SK-N-SH (cell line): ENCODE measurements at regions not wholly inside any gene's neighbourhood (a gene's known extent, or its start where the extent isn't known, plus 50 kb on each side); places are given as distances from the start of the nearest gene placed in this dataset.

Experiments
- CTCF ChIA-PET: fragments of 300-600, 350-600 bp; formaldehyde crosslinking; extraction: SDS; loops from one replicate; lab custom pipeline; 2021; lab: Yijun Ruan, JAX
- POLR2A ChIA-PET: fragments of 350-600 bp; sonication (Branson Sonifier 250); formaldehyde crosslinking; extraction: SDS; loops from one replicate; lab custom pipeline; 2020; ENCODE audit warnings: antibody characterized with exemption, inconsistent platforms; lab: Yijun Ruan, JAX
- DNase-seq: peaks from one replicate; pipeline ENCODE4 v3.0.0; 2012
- H2AFZ ChIP-seq: fragments of 200-600 bp; sonication (generic); 2 replicates; pipeline ENCODE4 v1.8.1; 2016; ENCODE audit warnings: antibody characterized with exemption, mild to moderate bottlenecking, low read depth
- H3F3A ChIP-seq: fragments of 200-600 bp; sonication (generic); replicated peaks from 2 replicates; pipeline ENCODE3; 2016; ENCODE audit warnings: antibody characterized with exemption, mild to moderate bottlenecking; ENCODE audit not compliant: insufficient read depth
- H3K27ac ChIP-seq, 2 experiments: fragments of 200-500 bp in 1 of 2; fragments of 200-600 bp in 1 of 2; sonication (Bioruptor generic) in 1 of 2; sonication (generic), shearing (Covaris generic) in 1 of 2; 2 replicates each; pipeline versions ENCODE4 v1.5.1 to v1.6.1; 2014 to 2016; ENCODE audit warnings: low read depth in 2 of 2, inconsistent platforms in 1 of 2, low read length in 1 of 2, mild to moderate bottlenecking in 1 of 2, mixed read lengths in 1 of 2
- H3K27me3 ChIP-seq: fragments of 200-600 bp; sonication (generic), shearing (Covaris generic); 2 replicates; pipeline ENCODE4 v1.6.1; 2016; ENCODE audit warnings: mixed run types; ENCODE audit not compliant: insufficient read depth
- H3K36me3 ChIP-seq, 2 experiments: fragments of 200-500 bp in 1 of 2; fragments of 200-600 bp in 1 of 2; sonication (Bioruptor generic) in 1 of 2; sonication (generic) in 1 of 2; replicated peaks in 1 of 2; 2 replicates each; pipeline versions ENCODE3 to v1.5.1; 2014 to 2016; ENCODE audit warnings: low read length in 1 of 2, mild to moderate bottlenecking in 1 of 2; ENCODE audit not compliant: insufficient read depth in 2 of 2, control insufficient read depth in 1 of 2
- H3K4me1 ChIP-seq, 2 experiments: fragments of 200-500 bp in 1 of 2; fragments of 200-600 bp in 1 of 2; sonication (Bioruptor generic) in 1 of 2; sonication (generic), shearing (Covaris generic) in 1 of 2; 2 replicates each; pipeline versions ENCODE4 v1.5.1 to v1.6.1; 2014 to 2016; ENCODE audit warnings: low read depth in 1 of 2, low read length in 1 of 2, mixed run types in 1 of 2; ENCODE audit not compliant: insufficient read depth in 2 of 2, control insufficient read depth in 1 of 2
- H3K4me2 ChIP-seq: fragments of 200-600 bp; sonication (generic), shearing (Covaris generic); 2 replicates; pipeline ENCODE4 v1.6.1; 2017; ENCODE audit warnings: mixed run types
- H3K4me3 ChIP-seq, 2 experiments: fragments of 200-500 bp in 1 of 2; fragments of 200-600 bp in 1 of 2; sonication (Bioruptor generic) in 1 of 2; sonication (generic), shearing (Covaris generic) in 1 of 2; 2 replicates each; pipeline versions ENCODE4 v1.5.1 to v1.8.1; 2014 to 2016; ENCODE audit warnings: low read depth in 2 of 2, inconsistent platforms in 1 of 2, low read length in 1 of 2, mild to moderate bottlenecking in 1 of 2, mixed read lengths in 1 of 2, moderate library complexity in 1 of 2
- H3K79me2 ChIP-seq: fragments of 200-600 bp; sonication (generic); 2 replicates; pipeline ENCODE4 v1.8.1; 2017; ENCODE audit warnings: mild to moderate bottlenecking; ENCODE audit not compliant: insufficient read depth
- H3K9ac ChIP-seq: fragments of 200-600 bp; sonication (generic); 2 replicates; pipeline ENCODE4 v1.6.1; 2017; ENCODE audit warnings: mixed run types
- H3K9me2 ChIP-seq: fragments of 200-600 bp; sonication (generic); 2 replicates; pipeline ENCODE4 v1.6.1; 2017; ENCODE audit warnings: mixed run types
- H3K9me3 ChIP-seq: fragments of 200-600 bp; sonication (generic); 2 replicates; pipeline ENCODE4 v1.6.1; 2017; ENCODE audit warnings: mixed run types, mild to moderate bottlenecking, moderate library complexity
- H4K20me1 ChIP-seq: fragments of 200-600 bp; sonication (generic); 2 replicates; pipeline ENCODE4 v1.6.1; 2017; ENCODE audit warnings: mild to moderate bottlenecking, mixed run types; ENCODE audit not compliant: insufficient read depth
- CHD2 ChIP-seq: fragments of 150-350 bp; IDR thresholded peaks from 2 replicates; pipeline ENCODE4 v1.6.1; 2018; ENCODE audit warnings: low read length; ENCODE audit not compliant: partially characterized antibody
- ELF1 ChIP-seq: IDR thresholded peaks from 2 replicates; pipeline ENCODE4 v1.4.0; 2012
- EP300 ChIP-seq, 2 experiments: IDR thresholded peaks; 2 replicates each; pipeline versions ENCODE4 v1.4.0 to v1.6.1; 2012; ENCODE audit warnings: borderline replicate concordance in 1 of 2, low read depth in 1 of 2, low read length in 1 of 2
- FOXJ3 ChIP-seq: sonication (generic); formaldehyde crosslinking; IDR thresholded peaks from 2 replicates; pipeline ENCODE4 v1.5.1; 2020; ENCODE audit warnings: mild to moderate bottlenecking, missing genetic modification reagents
- MXI1 ChIP-seq: IDR thresholded peaks from 2 replicates; pipeline ENCODE4 v1.6.1; 2012; ENCODE audit warnings: mild to moderate bottlenecking, low read depth, low read length, improper control_type of control experiment
- NFIC ChIP-seq: IDR thresholded peaks from 2 replicates; pipeline ENCODE4 v1.4.0; 2012; ENCODE audit warnings: borderline replicate concordance
- NRF1 ChIP-seq: IDR thresholded peaks from 2 replicates; pipeline ENCODE4 v1.6.1; 2012; ENCODE audit warnings: low read depth, mild to moderate bottlenecking, low read length
- PBX3 ChIP-seq: IDR thresholded peaks from 2 replicates; pipeline ENCODE4; 2012
- REST ChIP-seq: IDR thresholded peaks from 2 replicates; pipeline ENCODE4 v1.6.1; 2012; ENCODE audit warnings: mild to moderate bottlenecking, low read depth, low read length, moderate library complexity
- RXRA ChIP-seq: IDR thresholded peaks from 2 replicates; pipeline ENCODE4 v1.4.0; 2012; ENCODE audit warnings: low read depth, mild to moderate bottlenecking, borderline replicate concordance
- SIN3A ChIP-seq: IDR thresholded peaks from 2 replicates; pipeline ENCODE4 v1.6.1; 2012; ENCODE audit warnings: low read depth, mild to moderate bottlenecking, low read length, moderate library complexity, borderline replicate concordance
- SMC3 ChIP-seq: IDR thresholded peaks from 2 replicates; pipeline ENCODE4 v1.6.1; 2012; ENCODE audit warnings: low read depth, low read length, improper control_type of control experiment
- TAF1 ChIP-seq: IDR thresholded peaks from 2 replicates; pipeline ENCODE4 v1.6.1; 2012; ENCODE audit warnings: low read depth, mild to moderate bottlenecking, low read length, moderate library complexity, borderline replicate concordance
- USF2 ChIP-seq: fragments of 150-350 bp; IDR thresholded peaks from 2 replicates; pipeline ENCODE4 v1.6.1; 2017; ENCODE audit warnings: antibody characterized with exemption, low read length, low read depth, borderline replicate concordance
- WGBS: methylation state at CpG from one replicate; pipeline ENCODE4 v1.1.6; 2017; ENCODE audit warnings: low lambda C conversion rate; 5-methylcytosine and 5-hydroxymethylcytosine counted together
- TF ChIP-seq, protein P1 (sequence below): IDR thresholded peaks from 2 replicates; pipeline ENCODE4 v1.4.0; 2012; ENCODE audit warnings: low read depth, borderline replicate concordance

- Histone ChIP-seq H3K36me3 (no peaks in the 10 kb centered on the region), H3K4me3 (no peak overlapping the region), H3K9ac (no peak overlapping the region), H2AFZ (no peak overlapping the region), H3K79me2 (no peaks in the 10 kb centered on the region), H3K27me3 (no peaks in the 10 kb centered on the region), H3F3A (no peaks in the 10 kb centered on the region), H3K9me3 (no peaks in the 10 kb centered on the region), H3K27ac (no peak overlapping the region), H4K20me1 (no peaks in the 10 kb centered on the region), H3K4me2 (no peak overlapping the region), H3K4me1 (no peaks in the 10 kb centered on the region), H3K9me2 (no peaks in the 10 kb centered on the region)
- no peak for DNase-seq
- CTCF ChIA-PET: interaction anchor here (0.6 kb wide), 1 partner anchor 258 kb away, joined by 3 read pairs; no protein-coding TSS in a partner anchor
- POLR2A ChIA-PET: no interaction called here
- WGBS: 44% methylated on average over 2 of the region's 2 CpGs
- no peak for TF ChIP-seq MXI1
- no peak for TF ChIP-seq RXRA
- TF ChIP-seq, protein P1, sequence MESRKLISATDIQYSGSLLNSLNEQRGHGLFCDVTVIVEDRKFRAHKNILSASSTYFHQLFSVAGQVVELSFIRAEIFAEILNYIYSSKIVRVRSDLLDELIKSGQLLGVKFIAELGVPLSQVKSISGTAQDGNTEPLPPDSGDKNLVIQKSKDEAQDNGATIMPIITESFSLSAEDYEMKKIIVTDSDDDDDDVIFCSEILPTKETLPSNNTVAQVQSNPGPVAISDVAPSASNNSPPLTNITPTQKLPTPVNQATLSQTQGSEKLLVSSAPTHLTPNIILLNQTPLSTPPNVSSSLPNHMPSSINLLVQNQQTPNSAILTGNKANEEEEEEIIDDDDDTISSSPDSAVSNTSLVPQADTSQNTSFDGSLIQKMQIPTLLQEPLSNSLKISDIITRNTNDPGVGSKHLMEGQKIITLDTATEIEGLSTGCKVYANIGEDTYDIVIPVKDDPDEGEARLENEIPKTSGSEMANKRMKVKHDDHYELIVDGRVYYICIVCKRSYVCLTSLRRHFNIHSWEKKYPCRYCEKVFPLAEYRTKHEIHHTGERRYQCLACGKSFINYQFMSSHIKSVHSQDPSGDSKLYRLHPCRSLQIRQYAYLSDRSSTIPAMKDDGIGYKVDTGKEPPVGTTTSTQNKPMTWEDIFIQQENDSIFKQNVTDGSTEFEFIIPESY: no peak
- TF ChIP-seq TAF1: no peak
- TF ChIP-seq USF2: no peak
- no peak for TF ChIP-seq PBX3
- TF ChIP-seq REST: no peak
- no peak for TF ChIP-seq NFIC
- no peak for TF ChIP-seq ELF1
- TF ChIP-seq NRF1: no peak
- no peak for TF ChIP-seq FOXJ3
- TF ChIP-seq EP300 (IDR thresholded peaks at IDR 0.05; ENCODE audit: borderline replicate concordance in 1 of 2, low read depth in 1 of 2, low read length in 1 of 2): no peak
- TF ChIP-seq SIN3A: no peak
- no peak for TF ChIP-seq CHD2
- no peak for TF ChIP-seq SMC3
These were observed 877.7 kb downstream of the TLE1 start for GRCh38 chr9:80811656-80812055.
